Midbrain (tissue), 1 donor: ENCODE measurements at regions not wholly inside any gene's neighbourhood (a gene's known extent, or its start where the extent isn't known, plus 50 kb on each side); places are given as distances from the start of the nearest gene placed in this dataset.
"Not testable (repeated sequence)": the region's sequence is repeated elsewhere in the genome, so short reads cannot be mapped to it uniquely, and the experiment has no call there.

Experiments
- DNase-seq: peaks from one replicate; lab custom pipeline; 2025; lab: John Stamatoyannopoulos, UW

- DNase-seq = no peak
Observed at GRCh38 chr2:33706410-33706809, 107.3 kb upstream of the FAM98A start.

GRCh38 chr2:33704406-33704855, 105.3 kb upstream of the FAM98A start:
- no peak for DNase-seq

DNA sequence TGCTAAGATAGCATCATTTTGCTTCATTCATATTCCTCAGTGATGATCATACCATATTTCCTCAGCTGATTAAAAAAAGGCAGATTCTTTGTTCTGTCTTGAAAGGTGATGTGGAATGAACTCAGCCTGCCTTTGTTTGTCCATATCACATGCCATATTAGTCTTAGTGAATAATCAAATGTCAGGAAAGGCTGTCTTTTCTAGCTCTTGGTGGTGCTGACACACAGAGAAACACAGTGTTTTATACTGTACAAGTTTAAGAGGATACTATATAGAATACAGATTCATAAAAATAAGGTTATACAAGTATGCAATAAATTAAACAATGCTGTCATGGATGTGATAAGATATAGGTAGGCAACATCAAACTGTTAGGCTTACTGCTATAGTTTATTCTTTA, 97.1 kb upstream of the FAM98A start:
- no peak for DNase-seq

- no peak for DNase-seq
Observed at GRCh38 chr2:33694904-33695303, 95.8 kb upstream of the FAM98A start.

DNA sequence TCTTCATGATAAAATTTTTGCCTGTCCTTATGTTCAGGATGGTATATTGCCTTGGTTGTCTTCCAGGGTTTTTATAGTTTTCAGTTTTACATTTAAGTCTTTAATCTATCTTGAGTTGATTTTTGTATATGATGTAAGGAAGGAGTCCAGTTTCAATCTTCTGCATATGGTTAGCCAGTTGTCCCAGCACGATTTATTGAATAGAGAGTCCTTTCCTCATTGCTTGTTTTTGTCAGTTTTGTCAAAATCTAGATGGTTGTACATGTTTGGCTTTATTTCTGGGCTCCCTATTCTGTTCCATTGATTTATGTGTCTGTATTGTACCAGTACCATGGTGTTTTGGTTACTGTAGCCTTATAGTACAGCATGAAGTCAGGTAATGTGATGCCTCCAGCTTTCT, 91.6 kb upstream of the FAM98A start:
- DNase-seq = not testable (repeated sequence)

- DNase-seq = peak; percentile 23
Observed at GRCh38 chr2:33681364-33681757, 82.3 kb upstream of the FAM98A start.

DNA sequence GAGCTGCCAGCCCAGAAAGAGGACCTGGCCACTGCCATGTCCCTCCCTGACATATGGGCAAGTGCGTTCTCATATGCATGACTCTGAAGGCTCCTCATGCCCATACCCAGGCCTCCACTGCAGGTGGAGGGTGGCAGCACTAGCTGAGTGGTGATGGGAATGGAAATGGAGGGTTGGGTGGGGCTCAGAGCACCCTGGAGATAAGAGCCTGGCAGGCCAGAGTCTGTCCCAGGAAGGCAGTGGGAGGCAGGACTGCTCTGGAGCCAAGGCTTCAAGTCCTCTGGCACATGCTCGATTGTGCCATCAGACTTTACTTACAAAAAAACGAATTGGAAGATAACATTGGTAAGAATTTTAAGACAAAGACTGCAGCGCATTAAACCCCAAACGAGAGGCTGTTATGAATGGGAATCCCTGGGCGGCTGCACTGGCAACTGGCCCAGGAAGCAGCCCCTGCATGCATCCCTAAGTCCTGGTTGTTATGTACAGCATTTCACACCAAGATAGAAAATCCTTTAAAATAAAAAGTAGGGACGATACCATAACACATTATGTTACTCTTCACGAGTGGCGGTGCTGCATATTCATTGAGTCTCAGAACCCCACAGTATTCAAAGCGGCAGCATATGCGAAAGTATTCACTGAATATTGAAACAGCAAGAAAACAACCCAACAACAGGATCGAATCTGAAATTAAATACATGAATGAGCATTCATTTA, 81.7 kb upstream of the FAM98A start:
- peak; percentile 23 for DNase-seq

DNA sequence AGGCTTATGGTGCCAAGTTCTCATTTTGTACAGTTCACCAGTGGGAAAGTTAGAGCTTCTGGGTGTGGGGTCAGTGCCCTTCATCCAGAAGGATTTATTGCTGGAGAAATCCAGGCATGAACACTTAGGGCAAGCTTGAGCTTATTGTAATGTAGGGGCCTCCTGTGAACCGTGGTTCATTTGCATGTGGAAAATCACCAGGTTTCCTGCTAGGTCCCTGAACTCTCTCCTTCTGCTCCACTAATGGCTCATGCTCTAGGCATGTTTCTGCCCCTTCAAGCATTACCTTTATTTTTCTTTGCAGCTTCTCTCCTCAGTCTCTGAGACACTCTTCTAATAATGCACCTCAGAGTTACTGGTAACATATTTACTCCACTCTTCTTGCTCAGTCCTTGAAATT, 79.3 kb upstream of the FAM98A start:
- DNase-seq = no peak

DNA sequence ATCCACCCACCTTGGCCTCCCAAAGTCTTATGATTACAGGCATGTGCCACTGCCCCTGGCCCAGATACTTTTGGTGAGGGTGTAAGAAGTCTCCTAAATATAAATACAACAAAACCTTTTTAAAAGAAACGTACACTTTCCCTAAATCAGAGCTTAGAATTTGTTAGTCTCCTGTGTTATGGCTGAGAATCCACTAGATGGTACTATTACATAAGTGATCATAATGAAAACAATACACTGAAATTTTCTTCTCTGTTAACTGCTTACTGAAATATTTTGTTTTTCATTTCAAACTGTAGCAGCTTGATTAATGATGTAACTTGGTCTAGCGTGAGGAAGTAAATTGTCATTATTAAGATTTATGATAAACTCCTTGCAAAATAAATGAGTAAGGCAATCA, 74.8 kb upstream of the FAM98A start:
- peak; percentile 20 for DNase-seq

DNA sequence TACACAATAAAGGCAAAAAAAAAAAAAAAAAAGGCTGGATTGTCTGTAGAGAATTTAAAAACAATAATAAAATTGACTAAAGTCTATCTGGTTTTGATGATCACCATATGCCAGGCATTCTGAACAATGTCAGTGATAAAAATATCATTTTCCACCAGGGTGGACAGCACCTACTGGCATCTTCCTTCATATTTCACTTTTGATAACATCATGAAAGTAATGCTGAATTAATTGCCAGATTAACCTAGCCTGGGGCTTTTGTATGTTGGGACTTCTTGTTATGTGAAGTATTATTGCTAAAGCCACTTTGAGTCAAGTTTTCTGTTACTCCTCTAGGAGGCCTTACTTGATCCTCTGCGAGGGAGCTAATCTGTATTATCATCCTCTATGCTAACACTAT, 73.8 kb upstream of the FAM98A start:
- DNase-seq = no peak

DNA sequence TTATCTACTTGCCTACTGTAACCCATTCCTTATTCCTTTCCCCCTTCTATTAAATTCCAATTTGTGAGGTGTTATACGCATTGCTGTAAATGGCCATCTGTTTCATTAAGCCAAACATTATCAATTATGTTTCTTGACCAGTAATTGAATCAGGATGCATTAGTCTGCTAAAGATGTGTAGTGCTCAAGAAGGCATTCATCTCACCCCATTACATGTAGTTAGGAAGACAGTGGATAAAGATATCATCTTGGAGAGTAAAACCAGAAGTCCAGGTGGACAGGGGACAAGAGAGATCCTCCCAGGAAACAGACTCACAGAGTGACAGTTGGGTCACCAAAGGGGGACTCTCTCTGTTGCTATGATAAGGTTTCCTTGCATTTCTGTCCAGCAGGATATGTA, 73.3 kb upstream of the FAM98A start:
- DNase-seq = no peak

- DNase-seq = no peak
Observed at GRCh38 chr2:33671198-33671597, 72.1 kb upstream of the FAM98A start.

DNA sequence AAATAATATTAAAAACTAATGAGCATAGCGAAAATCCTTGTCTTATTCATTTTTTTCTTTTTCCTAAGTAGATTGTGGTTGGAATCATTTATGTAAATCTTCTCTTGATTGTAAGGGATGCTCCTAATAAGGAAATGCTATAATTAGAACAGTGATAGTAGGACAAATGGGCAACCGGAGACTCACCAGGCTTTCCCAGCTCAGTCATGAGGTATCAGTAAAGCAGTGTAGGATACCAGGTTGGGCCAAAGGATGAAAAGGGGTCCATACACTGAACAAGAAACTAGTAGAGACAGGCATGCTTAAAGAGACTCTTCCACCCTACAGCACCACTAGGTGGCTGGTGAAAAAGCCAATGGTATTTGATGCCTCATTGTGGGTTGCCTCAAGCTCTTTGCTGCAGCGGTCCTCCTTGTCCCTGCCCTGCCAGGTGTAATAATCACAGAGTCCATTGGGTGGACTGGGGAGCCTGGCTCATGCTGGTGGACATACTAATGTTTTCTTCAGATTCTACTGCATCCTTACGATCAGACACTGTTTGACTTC, 71.4 kb upstream of the FAM98A start:
- DNase-seq = no peak

DNA sequence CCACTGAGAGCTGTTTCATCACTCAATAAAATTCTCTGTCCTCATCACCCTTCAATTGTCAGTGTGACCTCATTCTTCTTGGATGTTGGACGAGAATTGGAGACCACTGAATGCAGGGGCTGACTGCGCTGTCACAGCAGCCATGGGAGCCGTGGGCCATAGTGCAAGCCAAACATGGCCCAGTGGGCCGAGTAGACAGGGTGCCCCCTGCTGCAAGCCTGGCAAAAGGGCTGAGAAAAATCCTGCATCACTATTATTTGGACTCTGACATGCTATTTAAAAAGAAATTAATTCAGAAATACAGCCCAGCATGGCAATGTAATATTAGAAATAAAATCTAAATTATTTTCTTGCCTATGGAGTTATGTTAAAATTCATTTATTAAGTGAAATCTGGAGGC, 67.8 kb upstream of the FAM98A start:
- peak; percentile 2 for DNase-seq

DNA sequence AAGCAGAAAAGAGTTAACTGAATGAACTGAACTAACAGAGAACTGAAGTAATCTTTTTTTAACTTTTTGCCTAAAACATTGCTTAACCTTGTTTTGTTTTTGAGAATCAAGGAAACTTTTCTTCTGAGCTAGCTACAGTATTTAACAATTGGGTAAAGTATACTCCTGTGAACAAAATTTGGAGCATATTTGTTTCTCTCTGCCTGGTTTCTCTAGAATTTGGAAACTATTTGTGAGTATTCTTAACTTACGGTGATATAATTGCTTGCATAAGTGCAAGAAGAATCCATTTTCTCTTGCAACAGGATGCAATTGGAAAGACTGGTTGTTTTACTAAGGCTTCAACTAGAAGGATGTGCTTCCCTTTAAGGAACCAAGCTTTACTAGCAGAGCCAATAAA, 65.9 kb upstream of the FAM98A start:
- DNase-seq = no peak

- no peak for DNase-seq
Observed at GRCh38 chr2:33660416-33661123, 61.5 kb upstream of the FAM98A start.

DNA sequence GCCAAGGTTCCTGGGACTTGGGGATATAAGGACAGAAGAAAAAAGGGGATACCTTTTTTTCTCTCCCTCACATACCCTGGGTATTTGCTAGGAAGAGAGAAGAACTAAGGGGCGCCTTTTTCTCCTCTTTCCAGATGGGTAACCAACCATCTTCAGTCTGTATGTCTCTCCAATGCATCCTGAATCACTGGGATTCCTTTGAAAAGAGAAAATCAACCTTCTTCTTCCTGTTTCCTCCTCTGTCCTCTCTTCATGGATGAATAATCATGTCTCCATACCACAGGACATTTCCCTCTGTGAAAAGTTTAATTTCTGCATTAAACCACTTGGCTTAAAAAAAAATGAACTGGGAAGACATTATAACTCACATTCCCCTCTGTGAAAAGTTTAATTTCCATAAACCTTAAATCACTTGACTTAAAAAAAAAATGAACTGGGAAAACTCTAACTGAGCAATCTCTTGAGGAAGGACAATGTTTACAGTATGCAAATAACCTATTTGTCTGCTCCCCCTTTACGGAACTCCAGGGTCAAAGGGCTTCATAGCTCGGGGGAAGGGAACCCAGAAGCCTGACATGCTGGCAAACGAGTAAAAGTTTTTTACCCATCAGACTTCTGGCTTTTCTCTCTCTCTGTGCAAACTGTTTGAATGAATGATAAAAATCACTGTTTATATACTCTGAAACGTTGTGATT, 56.7 kb upstream of the FAM98A start:
- no peak for DNase-seq

DNA sequence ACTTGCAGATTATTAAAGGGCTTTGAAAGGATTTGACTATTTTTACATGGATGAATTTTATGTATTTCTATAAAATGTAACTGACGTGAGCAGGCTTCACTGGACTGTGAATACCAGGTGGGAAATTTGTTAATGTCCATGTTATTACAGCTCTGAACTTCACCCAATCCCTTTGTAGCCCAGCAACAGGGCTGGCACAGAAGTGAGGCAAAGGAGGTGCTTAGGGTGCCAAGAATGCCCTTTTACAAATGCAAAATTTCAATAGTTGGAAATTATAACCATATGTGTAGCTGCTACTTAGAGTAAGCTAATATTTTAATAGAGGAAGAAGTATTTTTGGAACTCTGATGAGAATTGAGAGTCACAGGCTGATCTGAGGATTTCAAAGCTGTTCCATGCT, 53.7 kb upstream of the FAM98A start:
- no peak for DNase-seq

GRCh38 chr2:33650171-33650570, 51.1 kb upstream of the FAM98A start:
- no peak for DNase-seq
